ENCODE measurements at regions not wholly inside any gene's neighbourhood (a gene's known extent, or its start where the extent isn't known, plus 50 kb on each side); places are given as distances from the start of the nearest gene placed in this dataset.

GRCh38 chr2:238651306-238652052 is 196.4 kb upstream of the TWIST2 start:
- no peak for DNase-seq (ENCODE audit: low read depth in 2 of 2, low spot score in 1 of 2)

GRCh38 chr2:238652053-238652770 is 195.7 kb upstream of the TWIST2 start:
- no peak for DNase-seq (ENCODE audit: low read depth in 2 of 2, low spot score in 1 of 2)

GRCh38 chr2:238652771-238653157 is 195.1 kb upstream of the TWIST2 start:
- no peak for DNase-seq (ENCODE audit: low read depth in 2 of 2, low spot score in 1 of 2)

GRCh38 chr2:238653431-238654109 is 194.3 kb upstream of the TWIST2 start:
- DNase-seq (ENCODE audit: low read depth in 2 of 2, low spot score in 1 of 2) = no peak

GRCh38 chr2:238654479-238655197 is 193.2 kb upstream of the TWIST2 start:
- DNase-seq (ENCODE audit: low read depth in 2 of 2, low spot score in 1 of 2) = no peak

- no peak for DNase-seq (ENCODE audit: low read depth in 2 of 2, low spot score in 1 of 2)
Measured at GRCh38 chr2:238655198-238655860, 192.6 kb upstream of the TWIST2 start.

GRCh38 chr2:238655974-238656722 is 191.7 kb upstream of the TWIST2 start:
- no peak for DNase-seq (ENCODE audit: low read depth in 2 of 2, low spot score in 1 of 2)

- DNase-seq (ENCODE audit: low read depth in 2 of 2, low spot score in 1 of 2) = no peak
Measured at GRCh38 chr2:238657132-238658053, 190.5 kb upstream of the TWIST2 start.

GRCh38 chr2:238658054-238658407 is 189.9 kb upstream of the TWIST2 start:
- no peak for DNase-seq (ENCODE audit: low read depth in 2 of 2, low spot score in 1 of 2)

- no peak for DNase-seq (ENCODE audit: low read depth in 2 of 2, low spot score in 1 of 2)
Measured at GRCh38 chr2:238658820-238659219, 189.1 kb upstream of the TWIST2 start.

GRCh38 chr2:238659231-238659630 is 188.7 kb upstream of the TWIST2 start:
- DNase-seq (ENCODE audit: low read depth in 2 of 2, low spot score in 1 of 2) = no peak

GRCh38 chr2:238663586-238663985 is 184.3 kb upstream of the TWIST2 start:
- DNase-seq (ENCODE audit: low read depth in 2 of 2, low spot score in 1 of 2) = no peak

GRCh38 chr2:238665919-238666318 is 182.0 kb upstream of the TWIST2 start:
- DNase-seq (ENCODE audit: low read depth in 2 of 2, low spot score in 1 of 2) = no peak

- DNase-seq (ENCODE audit: low read depth in 2 of 2, low spot score in 1 of 2) = no peak
Measured at GRCh38 chr2:238666543-238666942, 181.3 kb upstream of the TWIST2 start.

- no peak for DNase-seq (ENCODE audit: low read depth in 2 of 2, low spot score in 1 of 2)
Measured at GRCh38 chr2:238667008-238667407, 180.9 kb upstream of the TWIST2 start.

- no peak for DNase-seq (ENCODE audit: low read depth in 2 of 2, low spot score in 1 of 2)
Measured at GRCh38 chr2:238667639-238668038, 180.2 kb upstream of the TWIST2 start.

- no peak for DNase-seq (ENCODE audit: low read depth in 2 of 2, low spot score in 1 of 2)
Measured at GRCh38 chr2:238668426-238668825, 179.5 kb upstream of the TWIST2 start.

GRCh38 chr2:238669046-238669445 is 178.8 kb upstream of the TWIST2 start:
- no peak for DNase-seq (ENCODE audit: low read depth in 2 of 2, low spot score in 1 of 2)

- no peak for DNase-seq (ENCODE audit: low read depth in 2 of 2, low spot score in 1 of 2)
Measured at GRCh38 chr2:238669581-238670080, 178.3 kb upstream of the TWIST2 start.
